ENCODE measurements at regions not wholly inside any gene's neighbourhood (a gene's known extent, or its start where the extent isn't known, plus 50 kb on each side); places are given as distances from the start of the nearest gene placed in this dataset.

- intact Hi-C loops (cut with DNase I; ENCODE audit: low total_unique reads): no loop called here
- no peak overlapping the region for H3K4me3 ChIP-seq
- WGBS, 5 donors: 75 to 84% (median 80%) methylated on average over 19 of the region's 19 CpGs
- no peaks in the 10 kb centered on the region for H3K36me3 ChIP-seq
- no peak for DNase-seq
- H3K27me3 ChIP-seq (replicated peaks in 1 of 7): no peaks in the 10 kb centered on the region
- no peaks in the 10 kb centered on the region for H3K4me1 ChIP-seq
- TF ChIP-seq POLR2A (IDR thresholded peaks at IDR 0.05): no peak
- TF ChIP-seq, protein P1, sequence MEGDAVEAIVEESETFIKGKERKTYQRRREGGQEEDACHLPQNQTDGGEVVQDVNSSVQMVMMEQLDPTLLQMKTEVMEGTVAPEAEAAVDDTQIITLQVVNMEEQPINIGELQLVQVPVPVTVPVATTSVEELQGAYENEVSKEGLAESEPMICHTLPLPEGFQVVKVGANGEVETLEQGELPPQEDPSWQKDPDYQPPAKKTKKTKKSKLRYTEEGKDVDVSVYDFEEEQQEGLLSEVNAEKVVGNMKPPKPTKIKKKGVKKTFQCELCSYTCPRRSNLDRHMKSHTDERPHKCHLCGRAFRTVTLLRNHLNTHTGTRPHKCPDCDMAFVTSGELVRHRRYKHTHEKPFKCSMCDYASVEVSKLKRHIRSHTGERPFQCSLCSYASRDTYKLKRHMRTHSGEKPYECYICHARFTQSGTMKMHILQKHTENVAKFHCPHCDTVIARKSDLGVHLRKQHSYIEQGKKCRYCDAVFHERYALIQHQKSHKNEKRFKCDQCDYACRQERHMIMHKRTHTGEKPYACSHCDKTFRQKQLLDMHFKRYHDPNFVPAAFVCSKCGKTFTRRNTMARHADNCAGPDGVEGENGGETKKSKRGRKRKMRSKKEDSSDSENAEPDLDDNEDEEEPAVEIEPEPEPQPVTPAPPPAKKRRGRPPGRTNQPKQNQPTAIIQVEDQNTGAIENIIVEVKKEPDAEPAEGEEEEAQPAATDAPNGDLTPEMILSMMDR (IDR thresholded peaks at IDR 0.05 in 8 of 11, conservative IDR thresholded peaks at IDR 0.05 in 3 of 11): no peak
- no peak for TF ChIP-seq POLR2AphosphoS5 (IDR thresholded peaks at IDR 0.05)
- H3K27ac ChIP-seq: no peak overlapping the region
- no peaks in the 10 kb centered on the region for H3K9me3 ChIP-seq
Observed at GRCh38 chr16:51845586-51846305, 694.7 kb upstream of the SALL1 start.

DNA sequence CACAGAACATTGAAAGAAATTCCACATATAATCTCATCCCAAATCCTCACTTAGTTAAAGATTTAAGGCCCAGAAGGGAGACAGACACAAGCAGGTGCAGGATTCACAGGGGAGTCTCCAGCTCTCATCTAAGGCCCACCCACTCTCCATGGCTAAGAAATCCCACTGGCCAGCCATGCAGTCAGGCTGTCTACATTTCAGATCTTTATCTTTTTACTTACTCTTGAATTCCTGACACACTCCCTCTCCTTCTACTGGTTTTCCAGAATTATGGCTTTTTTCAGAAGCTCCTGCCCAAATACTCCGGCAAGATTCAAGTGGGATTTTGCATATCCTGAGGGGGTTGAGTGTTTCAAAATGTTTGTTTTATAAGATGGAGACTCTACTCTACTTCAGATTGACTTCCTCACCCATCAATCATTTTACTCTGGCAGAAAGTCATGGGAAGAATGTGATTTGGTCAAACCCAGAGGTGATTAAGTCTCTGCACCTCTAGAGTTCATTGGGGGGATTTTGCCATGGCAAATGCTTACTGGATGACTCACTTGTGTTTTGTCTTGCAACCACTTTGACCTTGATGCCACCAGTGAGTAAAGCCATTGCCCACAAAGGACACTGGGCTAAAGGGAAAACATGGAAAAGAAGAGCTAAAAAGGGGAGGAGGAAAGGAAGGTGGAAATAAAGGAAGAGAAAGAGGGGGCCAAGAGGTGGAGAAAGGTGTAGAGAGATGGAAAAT lies 688.8 kb upstream of the SALL1 start:
- no peak for DNase-seq
- 59 to 74% (median 63%) methylated on average over 1 of the region's 1 CpG for WGBS, 5 donors
- no peaks in the 10 kb centered on the region for H3K36me3 ChIP-seq
- TF ChIP-seq, protein P1 (IDR thresholded peaks at IDR 0.05 in 8 of 11, conservative IDR thresholded peaks at IDR 0.05 in 3 of 11): no peak
- TF ChIP-seq POLR2A (IDR thresholded peaks at IDR 0.05): no peak
- no peak for TF ChIP-seq POLR2AphosphoS5 (IDR thresholded peaks at IDR 0.05)
- peaks cover 0 to 3% (median 0%) of the 10 kb centered on the region in 8 donors for H3K9me3 ChIP-seq
- no peaks in the 10 kb centered on the region for H3K4me1 ChIP-seq
- no peaks in the 10 kb centered on the region for H3K27me3 ChIP-seq (replicated peaks in 1 of 7)
- no peak overlapping the region for H3K4me3 ChIP-seq
- intact Hi-C loops (cut with DNase I; ENCODE audit: low total_unique reads): no loop called here
- no peak overlapping the region for H3K27ac ChIP-seq

DNA sequence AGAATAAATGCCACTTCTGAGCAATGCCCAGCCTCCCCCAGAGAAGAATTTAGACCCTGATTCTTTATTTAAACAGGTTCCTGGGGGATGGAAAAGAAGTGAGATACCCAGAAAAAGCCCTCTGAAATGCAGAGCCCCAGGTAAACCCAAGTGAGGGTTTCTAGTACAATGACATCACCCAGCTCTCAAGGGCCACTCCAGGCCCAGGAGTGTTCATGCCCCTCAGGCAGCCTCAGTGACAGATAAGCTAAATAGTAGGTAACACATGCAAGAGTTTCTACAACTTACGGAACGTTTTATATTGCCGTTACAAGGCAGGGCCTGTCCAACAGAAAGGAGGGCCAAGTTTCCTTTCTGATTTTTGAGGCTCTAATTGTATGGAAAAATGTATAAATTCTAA lies 683.7 kb upstream of the SALL1 start:
- 88 to 95% (median 92%) methylated on average over 3 of the region's 3 CpGs for WGBS, 5 donors
- no peak for DNase-seq
- no peaks in the 10 kb centered on the region for H3K27me3 ChIP-seq (replicated peaks in 1 of 7)
- TF ChIP-seq POLR2A (IDR thresholded peaks at IDR 0.05) (no peak), POLR2AphosphoS5 (IDR thresholded peaks at IDR 0.05) (no peak)
- TF ChIP-seq, protein P1 (IDR thresholded peaks at IDR 0.05 in 8 of 11, conservative IDR thresholded peaks at IDR 0.05 in 3 of 11): no peak
- intact Hi-C loops (cut with DNase I; ENCODE audit: low total_unique reads): no loop called here
- no peak overlapping the region for H3K4me3 ChIP-seq
- H3K36me3 ChIP-seq: no peaks in the 10 kb centered on the region
- H3K9me3 ChIP-seq: peaks cover 0 to 3% (median 0%) of the 10 kb centered on the region in 8 donors
- no peak overlapping the region for H3K27ac ChIP-seq
- no peaks in the 10 kb centered on the region for H3K4me1 ChIP-seq

DNA sequence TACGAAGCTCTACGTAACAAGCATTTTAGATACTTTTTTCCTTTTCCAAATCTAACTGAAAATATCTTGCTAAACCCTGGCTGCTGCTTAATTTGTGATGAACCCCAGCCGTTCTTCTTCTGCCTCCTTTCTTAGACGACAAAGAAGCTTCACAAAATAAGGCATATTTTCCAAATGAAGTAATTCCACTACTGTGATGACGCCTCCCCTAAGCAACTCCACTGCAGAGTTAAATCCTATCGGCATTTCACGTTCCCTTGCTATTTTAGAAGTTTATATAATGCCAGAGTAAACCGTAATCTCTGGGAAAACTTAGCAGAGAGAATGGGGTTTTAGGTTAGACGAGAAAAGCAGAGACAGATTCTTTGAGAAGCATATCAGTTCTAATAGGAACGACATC lies 683.1 kb upstream of the SALL1 start:
- DNase-seq: no peak
- Histone ChIP-seq H3K4me1 (no peaks in the 10 kb centered on the region), H3K9me3 (peaks cover 0 to 3% (median 0%) of the 10 kb centered on the region in 8 donors), H3K27me3 (replicated peaks in 1 of 7) (no peaks in the 10 kb centered on the region), H3K27ac (no peak overlapping the region), H3K4me3 (no peak overlapping the region), H3K36me3 (no peaks in the 10 kb centered on the region)
- WGBS, 5 donors: 70 to 79% (median 77%) methylated on average over 10 of the region's 10 CpGs
- intact Hi-C loops (cut with DNase I; ENCODE audit: low total_unique reads): no loop called here
- TF ChIP-seq POLR2A (IDR thresholded peaks at IDR 0.05) (no peak), POLR2AphosphoS5 (IDR thresholded peaks at IDR 0.05) (no peak)
- TF ChIP-seq, protein P1 (IDR thresholded peaks at IDR 0.05 in 8 of 11, conservative IDR thresholded peaks at IDR 0.05 in 3 of 11): no peak
